ENCODE measurements at regions not wholly inside any gene's neighbourhood (a gene's known extent, or its start where the extent isn't known, plus 50 kb on each side); places are given as distances from the start of the nearest gene placed in this dataset.

GRCh38 chr6:144935661-144936060, 650.5 kb downstream of the UTRN start:
- TF ChIP-seq, protein P1, sequence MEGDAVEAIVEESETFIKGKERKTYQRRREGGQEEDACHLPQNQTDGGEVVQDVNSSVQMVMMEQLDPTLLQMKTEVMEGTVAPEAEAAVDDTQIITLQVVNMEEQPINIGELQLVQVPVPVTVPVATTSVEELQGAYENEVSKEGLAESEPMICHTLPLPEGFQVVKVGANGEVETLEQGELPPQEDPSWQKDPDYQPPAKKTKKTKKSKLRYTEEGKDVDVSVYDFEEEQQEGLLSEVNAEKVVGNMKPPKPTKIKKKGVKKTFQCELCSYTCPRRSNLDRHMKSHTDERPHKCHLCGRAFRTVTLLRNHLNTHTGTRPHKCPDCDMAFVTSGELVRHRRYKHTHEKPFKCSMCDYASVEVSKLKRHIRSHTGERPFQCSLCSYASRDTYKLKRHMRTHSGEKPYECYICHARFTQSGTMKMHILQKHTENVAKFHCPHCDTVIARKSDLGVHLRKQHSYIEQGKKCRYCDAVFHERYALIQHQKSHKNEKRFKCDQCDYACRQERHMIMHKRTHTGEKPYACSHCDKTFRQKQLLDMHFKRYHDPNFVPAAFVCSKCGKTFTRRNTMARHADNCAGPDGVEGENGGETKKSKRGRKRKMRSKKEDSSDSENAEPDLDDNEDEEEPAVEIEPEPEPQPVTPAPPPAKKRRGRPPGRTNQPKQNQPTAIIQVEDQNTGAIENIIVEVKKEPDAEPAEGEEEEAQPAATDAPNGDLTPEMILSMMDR (IDR thresholded peaks at IDR 0.05), result no peak
- no peak for TF ChIP-seq POLR2A (IDR thresholded peaks at IDR 0.05)
